WTC11 (cell line): ENCODE measurements at regions not wholly inside any gene's neighbourhood (a gene's known extent, or its start where the extent isn't known, plus 50 kb on each side); places are given as distances from the start of the nearest gene placed in this dataset.

Experiments
- ATAC-seq: fragments of 200-7000 bp; cut with Tn5 transposase; 2 replicates; pipeline ENCODE4 v1.10.0; 2021; ENCODE audit warnings: mild to moderate bottlenecking, moderate library complexity
- CTCF ChIA-PET: fragments of 300-600 bp; sonication (Branson Sonifier 250); formaldehyde crosslinking; loops from one replicate; lab custom pipeline; 2021; ENCODE audit warnings: antibody characterized with exemption; lab: Charles Lee
- POLR2A ChIA-PET: fragments of 350-600 bp; sonication (Branson Sonifier 250); formaldehyde crosslinking; loops from one replicate; lab custom pipeline; 2021; ENCODE audit warnings: antibody characterized with exemption; lab: Charles Lee
- DNase-seq: peaks from one replicate; pipeline ENCODE4 v3.0.0; 2021; ENCODE audit warnings: low spot score
- H3K27ac Mint-ChIP-seq: 2 replicates; pipeline ENCODE4 v1.8.0; 2021; ENCODE audit warnings: mixed read lengths
- H3K27me3 Mint-ChIP-seq: 2 replicates; pipeline ENCODE4 v1.8.0; 2021; ENCODE audit warnings: low read depth, mild to moderate bottlenecking, moderate library complexity, mixed read lengths
- H3K36me3 Mint-ChIP-seq: 2 replicates; pipeline ENCODE4 v1.8.0; 2021; ENCODE audit warnings: mixed read lengths
- H3K4me1 Mint-ChIP-seq: 2 replicates; pipeline ENCODE4 v1.8.0; 2022; ENCODE audit warnings: mixed read lengths
- H3K4me3 Mint-ChIP-seq: 2 replicates; pipeline ENCODE4 v1.8.0; 2021; ENCODE audit warnings: mild to moderate bottlenecking, moderate library complexity, mixed read lengths
- H3K9me3 Mint-ChIP-seq: 2 replicates; pipeline ENCODE4 v1.8.0; 2021; ENCODE audit warnings: mixed read lengths
- CBFB ChIP-seq: sonication (generic); formaldehyde crosslinking; IDR thresholded peaks from 2 replicates; pipeline ENCODE4 v1.8.1; 2022; ENCODE audit warnings: mild to moderate bottlenecking, low read depth, missing genetic modification reagents
- CREB1 ChIP-seq: sonication (generic); formaldehyde crosslinking; IDR thresholded peaks from 2 replicates; pipeline ENCODE4 v1.8.0; 2023; ENCODE audit warnings: mild to moderate bottlenecking, missing genetic modification reagents
- CTCF ChIP-seq: fragments of 200-600 bp; IDR thresholded peaks from 2 replicates; pipeline ENCODE4 v1.8.0; 2022; ENCODE audit warnings: antibody characterized with exemption
- ETV6 ChIP-seq: sonication (generic); formaldehyde crosslinking; IDR thresholded peaks from 2 replicates; pipeline ENCODE4 v1.8.1; 2022; ENCODE audit warnings: mild to moderate bottlenecking, missing genetic modification reagents
- FOXJ3 ChIP-seq: sonication (generic); formaldehyde crosslinking; IDR thresholded peaks from 2 replicates; pipeline ENCODE4 v1.9.0; 2021; ENCODE audit warnings: missing genetic modification reagents, mild to moderate bottlenecking, borderline replicate concordance
- FOXK1 ChIP-seq: sonication (generic); formaldehyde crosslinking; IDR thresholded peaks from 2 replicates; pipeline ENCODE4 v1.8.0; 2022; ENCODE audit warnings: mild to moderate bottlenecking, moderate library complexity, missing genetic modification reagents
- MYBL2 ChIP-seq: sonication (generic); formaldehyde crosslinking; IDR thresholded peaks from 2 replicates; pipeline ENCODE4 v1.8.1; 2023; ENCODE audit warnings: mild to moderate bottlenecking, moderate library complexity, missing genetic modification reagents
- NR1H2 ChIP-seq: sonication (generic); formaldehyde crosslinking; IDR thresholded peaks from 2 replicates; pipeline ENCODE4 v1.9.0; 2021; ENCODE audit warnings: mild to moderate bottlenecking, moderate library complexity, missing genetic modification reagents
- RORB ChIP-seq: fragments of 250-450 bp; sonication (Bioruptor Pico); IDR thresholded peaks from 2 replicates; pipeline ENCODE4 v1.9.0; 2021; ENCODE audit warnings: mild to moderate bottlenecking
- TEAD4 ChIP-seq: sonication (generic); formaldehyde crosslinking; IDR thresholded peaks from 2 replicates; pipeline ENCODE4 v1.8.0; 2022; ENCODE audit warnings: mild to moderate bottlenecking, missing genetic modification reagents
- TP53 ChIP-seq: sonication (generic); formaldehyde crosslinking; IDR thresholded peaks from 2 replicates; pipeline ENCODE4 v1.8.1; 2023; ENCODE audit warnings: mild to moderate bottlenecking, missing genetic modification reagents
- USF2 ChIP-seq: sonication (generic); formaldehyde crosslinking; IDR thresholded peaks from 2 replicates; pipeline ENCODE4 v1.8.1; 2023; ENCODE audit warnings: mild to moderate bottlenecking, missing genetic modification reagents, moderate library complexity
- ZMAT4 ChIP-seq: fragments of 250-450 bp; sonication (Bioruptor Pico); IDR thresholded peaks from 2 replicates; pipeline ENCODE4 v1.9.0; 2021; ENCODE audit warnings: mild to moderate bottlenecking
- ZNF138 ChIP-seq: sonication (generic); formaldehyde crosslinking; conservative IDR thresholded peaks from 2 replicates; pipeline ENCODE4 v1.8.1; 2022; ENCODE audit warnings: mild to moderate bottlenecking, moderate library complexity, missing genetic modification reagents
- ZNF396 ChIP-seq: fragments of 250-450 bp; sonication (Bioruptor Pico); IDR thresholded peaks from 2 replicates; pipeline ENCODE4 v1.8.0; 2021; ENCODE audit warnings: mild to moderate bottlenecking, moderate library complexity, borderline replicate concordance
- TF ChIP-seq, protein P1 (sequence below): sonication (generic); formaldehyde crosslinking; IDR thresholded peaks from 2 replicates; pipeline ENCODE4 v1.8.1; 2023; ENCODE audit warnings: mild to moderate bottlenecking, moderate library complexity, missing genetic modification reagents
- TF ChIP-seq, protein P2 (sequence below): sonication (generic); formaldehyde crosslinking; IDR thresholded peaks from 2 replicates; pipeline ENCODE4 v1.8.1; 2022; ENCODE audit warnings: mild to moderate bottlenecking, missing genetic modification reagents, moderate library complexity, borderline replicate concordance
- TF ChIP-seq, protein P3 (sequence below): sonication (generic); formaldehyde crosslinking; IDR thresholded peaks from 2 replicates; pipeline ENCODE4 v1.8.1; 2022; ENCODE audit warnings: low read depth, mild to moderate bottlenecking, moderate library complexity, missing genetic modification reagents, borderline replicate concordance
- TF ChIP-seq, protein P4 (sequence below): fragments of 250-450 bp; sonication (Bioruptor Pico); IDR thresholded peaks from 2 replicates; pipeline ENCODE4 v1.8.0; 2021; ENCODE audit warnings: mild to moderate bottlenecking
- TF ChIP-seq, protein P5 (sequence below): sonication (generic); formaldehyde crosslinking; IDR thresholded peaks from 2 replicates; pipeline ENCODE4 v1.8.1; 2023; ENCODE audit warnings: mild to moderate bottlenecking, missing genetic modification reagents, moderate library complexity
- TF ChIP-seq, protein P6 (sequence below): sonication (generic); formaldehyde crosslinking; IDR thresholded peaks from 2 replicates; pipeline ENCODE4 v1.8.0; 2022; ENCODE audit warnings: mild to moderate bottlenecking, missing genetic modification reagents
- TF ChIP-seq, protein P7 (sequence below): sonication (generic); formaldehyde crosslinking; IDR thresholded peaks from 2 replicates; pipeline ENCODE4 v1.8.0; 2022; ENCODE audit warnings: mild to moderate bottlenecking, missing genetic modification reagents

DNA sequence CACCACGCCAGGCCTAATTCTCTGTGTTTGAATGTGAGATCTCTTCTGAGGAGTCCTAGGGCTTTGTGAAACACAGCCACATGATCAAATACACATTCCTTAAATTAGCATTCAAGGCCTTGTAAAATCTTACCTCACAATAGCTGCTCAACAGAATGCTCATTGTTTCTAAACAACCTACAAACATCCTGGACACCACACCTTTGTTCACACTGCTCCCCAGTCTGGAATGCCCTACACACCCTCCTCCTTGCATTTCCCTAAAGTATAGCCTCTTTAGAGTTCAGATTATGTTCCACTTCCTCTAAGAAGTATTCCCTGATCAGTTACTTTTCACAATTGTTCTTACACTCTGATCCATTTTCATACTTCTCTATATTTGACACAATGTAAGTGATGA lies 110.6 kb downstream of the AGTR2 start:
- Mint-ChIP-seq H3K36me3 (no peaks in the 10 kb centered on the region), H3K27ac (no peak overlapping the region), H3K4me1 (peaks cover 10% of the 10 kb centered on the region), H3K27me3 (no peaks in the 10 kb centered on the region; the same call in 1 of the 2 replicates), H3K9me3 (0 out of 2 replicates have a peak, but pooled peaks cover 5% of the 10 kb centered on the region), H3K4me3 (no peak overlapping the region)
- DNase-seq (no peak), ATAC-seq (no peak)
- POLR2A ChIA-PET: no interaction called here
- TF ChIP-seq, protein P1, sequence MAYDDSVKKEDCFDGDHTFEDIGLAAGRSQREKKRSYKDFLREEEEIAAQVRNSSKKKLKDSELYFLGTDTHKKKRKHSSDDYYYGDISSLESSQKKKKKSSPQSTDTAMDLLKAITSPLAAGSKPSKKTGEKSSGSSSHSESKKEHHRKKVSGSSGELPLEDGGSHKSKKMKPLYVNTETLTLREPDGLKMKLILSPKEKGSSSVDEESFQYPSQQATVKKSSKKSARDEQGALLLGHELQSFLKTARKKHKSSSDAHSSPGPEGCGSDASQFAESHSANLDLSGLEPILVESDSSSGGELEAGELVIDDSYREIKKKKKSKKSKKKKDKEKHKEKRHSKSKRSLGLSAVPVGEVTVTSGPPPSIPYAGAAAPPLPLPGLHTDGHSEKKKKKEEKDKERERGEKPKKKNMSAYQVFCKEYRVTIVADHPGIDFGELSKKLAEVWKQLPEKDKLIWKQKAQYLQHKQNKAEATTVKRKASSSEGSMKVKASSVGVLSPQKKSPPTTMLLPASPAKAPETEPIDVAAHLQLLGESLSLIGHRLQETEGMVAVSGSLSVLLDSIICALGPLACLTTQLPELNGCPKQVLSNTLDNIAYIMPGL (CRISPR knock-in tag): no peak
- TF ChIP-seq ZNF396 (CRISPR knock-in tag) (no peak), ZMAT4 (no peak), NR1H2 (CRISPR knock-in tag) (no peak), ZNF138 (no peak), MYBL2 (CRISPR knock-in tag) (no peak)
- TF ChIP-seq, protein P2, sequence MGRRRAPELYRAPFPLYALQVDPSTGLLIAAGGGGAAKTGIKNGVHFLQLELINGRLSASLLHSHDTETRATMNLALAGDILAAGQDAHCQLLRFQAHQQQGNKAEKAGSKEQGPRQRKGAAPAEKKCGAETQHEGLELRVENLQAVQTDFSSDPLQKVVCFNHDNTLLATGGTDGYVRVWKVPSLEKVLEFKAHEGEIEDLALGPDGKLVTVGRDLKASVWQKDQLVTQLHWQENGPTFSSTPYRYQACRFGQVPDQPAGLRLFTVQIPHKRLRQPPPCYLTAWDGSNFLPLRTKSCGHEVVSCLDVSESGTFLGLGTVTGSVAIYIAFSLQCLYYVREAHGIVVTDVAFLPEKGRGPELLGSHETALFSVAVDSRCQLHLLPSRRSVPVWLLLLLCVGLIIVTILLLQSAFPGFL (CRISPR knock-in tag): no peak
- TF ChIP-seq, protein P3, sequence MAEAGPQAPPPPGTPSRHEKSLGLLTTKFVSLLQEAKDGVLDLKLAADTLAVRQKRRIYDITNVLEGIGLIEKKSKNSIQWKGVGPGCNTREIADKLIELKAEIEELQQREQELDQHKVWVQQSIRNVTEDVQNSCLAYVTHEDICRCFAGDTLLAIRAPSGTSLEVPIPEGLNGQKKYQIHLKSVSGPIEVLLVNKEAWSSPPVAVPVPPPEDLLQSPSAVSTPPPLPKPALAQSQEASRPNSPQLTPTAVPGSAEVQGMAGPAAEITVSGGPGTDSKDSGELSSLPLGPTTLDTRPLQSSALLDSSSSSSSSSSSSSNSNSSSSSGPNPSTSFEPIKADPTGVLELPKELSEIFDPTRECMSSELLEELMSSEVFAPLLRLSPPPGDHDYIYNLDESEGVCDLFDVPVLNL (CRISPR knock-in tag): no peak
- TF ChIP-seq, protein P4, sequence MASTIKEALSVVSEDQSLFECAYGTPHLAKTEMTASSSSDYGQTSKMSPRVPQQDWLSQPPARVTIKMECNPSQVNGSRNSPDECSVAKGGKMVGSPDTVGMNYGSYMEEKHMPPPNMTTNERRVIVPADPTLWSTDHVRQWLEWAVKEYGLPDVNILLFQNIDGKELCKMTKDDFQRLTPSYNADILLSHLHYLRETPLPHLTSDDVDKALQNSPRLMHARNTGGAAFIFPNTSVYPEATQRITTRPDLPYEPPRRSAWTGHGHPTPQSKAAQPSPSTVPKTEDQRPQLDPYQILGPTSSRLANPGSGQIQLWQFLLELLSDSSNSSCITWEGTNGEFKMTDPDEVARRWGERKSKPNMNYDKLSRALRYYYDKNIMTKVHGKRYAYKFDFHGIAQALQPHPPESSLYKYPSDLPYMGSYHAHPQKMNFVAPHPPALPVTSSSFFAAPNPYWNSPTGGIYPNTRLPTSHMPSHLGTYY (CRISPR knock-in tag): no peak
- CTCF ChIA-PET: no interaction called here

GRCh38 chrX:116282751-116283150 lies 112.2 kb downstream of the AGTR2 start:
- Mint-ChIP-seq H3K36me3 (no peaks in the 10 kb centered on the region), H3K27me3 (no peaks in the 10 kb centered on the region; the same call in 1 of the 2 replicates), H3K27ac (no peak overlapping the region), H3K9me3 (0 out of 2 replicates have a peak, but pooled peaks cover 5% of the 10 kb centered on the region), H3K4me3 (no peak overlapping the region), H3K4me1 (peaks cover 13% of the 10 kb centered on the region)
- ATAC-seq: no peak
- CTCF ChIA-PET: no interaction called here
- POLR2A ChIA-PET: no interaction called here
- no peak for DNase-seq
- TF ChIP-seq USF2 (CRISPR knock-in tag) (no peak), CTCF (no peak), RORB (CRISPR knock-in tag) (no peak), CREB1 (CRISPR knock-in tag) (no peak), CBFB (no peak), TEAD4 (CRISPR knock-in tag) (no peak), ETV6 (CRISPR knock-in tag) (no peak), FOXK1 (CRISPR knock-in tag) (no peak), TP53 (no peak), FOXJ3 (CRISPR knock-in tag) (no peak)
- TF ChIP-seq, protein P5, sequence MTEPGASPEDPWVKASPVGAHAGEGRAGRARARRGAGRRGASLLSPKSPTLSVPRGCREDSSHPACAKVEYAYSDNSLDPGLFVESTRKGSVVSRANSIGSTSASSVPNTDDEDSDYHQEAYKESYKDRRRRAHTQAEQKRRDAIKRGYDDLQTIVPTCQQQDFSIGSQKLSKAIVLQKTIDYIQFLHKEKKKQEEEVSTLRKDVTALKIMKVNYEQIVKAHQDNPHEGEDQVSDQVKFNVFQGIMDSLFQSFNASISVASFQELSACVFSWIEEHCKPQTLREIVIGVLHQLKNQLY (CRISPR knock-in tag): no peak
- TF ChIP-seq, protein P6, sequence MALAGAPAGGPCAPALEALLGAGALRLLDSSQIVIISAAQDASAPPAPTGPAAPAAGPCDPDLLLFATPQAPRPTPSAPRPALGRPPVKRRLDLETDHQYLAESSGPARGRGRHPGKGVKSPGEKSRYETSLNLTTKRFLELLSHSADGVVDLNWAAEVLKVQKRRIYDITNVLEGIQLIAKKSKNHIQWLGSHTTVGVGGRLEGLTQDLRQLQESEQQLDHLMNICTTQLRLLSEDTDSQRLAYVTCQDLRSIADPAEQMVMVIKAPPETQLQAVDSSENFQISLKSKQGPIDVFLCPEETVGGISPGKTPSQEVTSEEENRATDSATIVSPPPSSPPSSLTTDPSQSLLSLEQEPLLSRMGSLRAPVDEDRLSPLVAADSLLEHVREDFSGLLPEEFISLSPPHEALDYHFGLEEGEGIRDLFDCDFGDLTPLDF (CRISPR knock-in tag): no peak
- TF ChIP-seq, protein P7, sequence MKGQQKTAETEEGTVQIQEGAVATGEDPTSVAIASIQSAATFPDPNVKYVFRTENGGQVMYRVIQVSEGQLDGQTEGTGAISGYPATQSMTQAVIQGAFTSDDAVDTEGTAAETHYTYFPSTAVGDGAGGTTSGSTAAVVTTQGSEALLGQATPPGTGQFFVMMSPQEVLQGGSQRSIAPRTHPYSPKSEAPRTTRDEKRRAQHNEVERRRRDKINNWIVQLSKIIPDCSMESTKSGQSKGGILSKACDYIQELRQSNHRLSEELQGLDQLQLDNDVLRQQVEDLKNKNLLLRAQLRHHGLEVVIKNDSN (CRISPR knock-in tag): no peak
